Activated effector memory CD4-positive, alpha-beta T cell treated with anti-CD3 and anti-CD28 coated beads, Interleukin-2, amount 50 U/mL, for 16 hours (primary cell): ENCODE measurements at regions not wholly inside any gene's neighbourhood (a gene's known extent, or its start where the extent isn't known, plus 50 kb on each side); places are given as distances from the start of the nearest gene placed in this dataset.
"Not testable (repeated sequence)": the region's sequence is repeated elsewhere in the genome, so short reads cannot be mapped to it uniquely, and the experiment has no call there.

ENCODE experiments used
- DNase-seq: peaks from one replicate; pipeline ENCODE4 v3.0.0-alpha.2; 2020

DNA sequence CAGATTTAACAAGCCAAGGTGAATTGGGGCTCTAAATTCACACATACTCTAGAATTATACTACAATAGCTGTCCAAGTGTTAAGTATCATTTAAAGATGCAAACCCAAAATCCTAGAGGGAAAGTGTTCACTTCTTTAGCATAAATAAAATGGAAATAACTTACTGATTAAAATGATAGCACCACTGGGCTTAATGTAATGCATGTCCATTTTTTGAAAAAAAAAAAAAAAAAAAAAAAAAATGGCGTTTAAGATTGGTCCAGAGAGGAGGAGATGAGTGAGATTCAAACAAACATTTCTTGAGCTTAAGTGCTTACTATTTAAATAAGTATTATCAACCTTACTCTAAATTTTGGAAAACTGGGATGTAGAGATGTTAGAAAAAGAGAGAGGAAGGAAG lies 251.5 kb upstream of the CWC22 start:
- DNase-seq: no peak

GRCh38 chr2:180258041-180258537 lies 251.0 kb upstream of the CWC22 start:
- no peak for DNase-seq

GRCh38 chr2:180257247-180257646 lies 250.2 kb upstream of the CWC22 start:
- no peak for DNase-seq

- no peak for DNase-seq
Measured at GRCh38 chr2:180255981-180256380, 248.9 kb upstream of the CWC22 start.

DNA sequence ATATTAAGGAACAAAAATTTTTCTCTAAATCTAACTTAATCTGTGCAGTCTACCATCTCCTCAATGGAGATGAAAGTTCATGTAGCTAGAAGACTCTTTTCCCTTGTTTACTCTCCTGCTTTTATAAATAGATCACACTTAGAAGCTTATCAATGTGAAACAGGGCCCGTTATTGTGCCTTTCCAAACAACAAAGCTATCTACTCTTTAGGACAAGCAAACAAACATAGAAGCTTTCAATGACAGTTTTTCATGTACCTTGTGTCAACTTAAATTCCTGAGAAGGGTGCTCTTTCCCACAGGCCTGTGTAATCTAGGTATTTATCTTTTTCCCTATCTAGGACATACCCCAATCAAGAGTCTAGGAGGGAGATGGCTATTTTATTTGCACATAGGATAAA lies 247.8 kb upstream of the CWC22 start:
- no peak for DNase-seq

DNA sequence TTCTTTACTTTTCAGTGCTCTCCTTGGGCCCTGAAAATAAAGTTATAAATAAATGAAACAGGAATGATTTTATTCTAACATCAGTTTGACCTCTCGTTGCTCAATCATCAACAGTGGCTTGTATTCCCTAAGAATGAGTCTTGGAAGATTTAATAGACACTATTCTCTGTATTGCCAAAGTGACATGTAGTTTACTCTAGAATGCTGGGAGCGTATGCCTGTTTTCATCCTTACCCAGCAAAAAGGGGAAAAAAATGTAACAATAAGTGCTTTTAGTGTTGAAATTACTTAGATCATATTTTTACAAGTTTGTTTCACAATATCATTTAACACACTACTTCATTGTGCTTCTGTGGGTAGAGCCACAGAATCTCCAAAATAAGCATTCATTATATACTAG lies 240.6 kb upstream of the CWC22 start:
- DNase-seq: no peak

DNA sequence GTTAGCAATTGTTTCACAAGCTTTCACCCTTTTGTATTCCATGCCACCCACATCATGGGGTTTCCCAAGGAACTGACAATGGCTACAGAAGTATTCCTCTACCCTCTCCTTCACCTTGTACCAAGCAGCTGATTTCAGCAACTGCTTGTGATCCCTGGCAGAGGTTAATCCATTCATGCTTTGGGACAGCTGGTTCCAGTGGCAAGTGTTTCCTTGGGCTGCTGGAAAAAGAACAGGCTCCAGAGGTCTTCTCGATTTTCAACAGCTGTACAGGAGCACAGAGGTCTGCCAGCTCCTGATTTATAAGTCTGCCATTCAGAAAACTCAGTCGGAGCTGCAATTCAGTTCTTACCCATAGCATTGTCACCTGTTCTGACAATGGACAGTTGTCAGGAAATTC lies 239.2 kb upstream of the CWC22 start:
- DNase-seq: no peak

- DNase-seq: no peak
Measured at GRCh38 chr2:180240774-180241173, 233.7 kb upstream of the CWC22 start.

DNA sequence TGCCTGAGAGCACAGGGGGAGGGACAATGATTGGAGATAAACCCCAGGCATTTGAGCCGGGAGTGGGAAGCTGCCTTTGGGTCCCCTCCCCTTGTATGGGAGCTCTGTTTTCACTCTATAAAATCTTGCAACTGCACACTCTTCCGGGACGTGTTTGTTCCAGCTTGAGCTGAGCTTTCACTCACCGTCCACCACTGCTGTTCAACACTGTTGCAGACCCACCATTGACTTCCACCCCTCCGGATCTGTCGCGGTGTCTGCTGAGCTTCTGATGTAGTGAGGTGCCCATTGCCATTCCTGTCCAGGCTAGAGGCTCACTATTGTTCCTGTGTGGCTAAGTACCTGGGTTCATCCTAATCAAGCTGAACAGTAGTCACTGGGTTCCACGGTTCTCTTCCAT lies 231.6 kb upstream of the CWC22 start:
- DNase-seq: no peak

DNA sequence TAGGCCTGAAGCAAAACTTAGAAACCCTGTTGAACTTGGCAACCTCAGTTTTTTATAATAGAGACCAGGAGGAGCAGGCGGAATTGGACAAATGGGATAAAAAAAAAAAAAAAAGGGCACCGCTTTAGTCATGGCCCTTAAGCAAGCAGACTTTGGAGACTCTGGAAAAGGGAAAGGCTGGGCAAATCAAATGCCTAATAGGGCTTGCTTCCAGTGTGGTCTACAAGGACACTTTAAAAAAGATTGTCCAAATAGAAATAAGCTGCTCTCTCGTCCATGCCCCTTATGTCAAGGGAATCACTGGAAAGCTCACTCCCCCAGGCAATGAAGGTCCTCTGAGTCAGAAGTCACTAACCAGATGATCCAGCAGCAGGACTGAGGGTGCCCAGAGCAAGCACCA lies 229.0 kb upstream of the CWC22 start:
- DNase-seq: not testable (repeated sequence)

DNA sequence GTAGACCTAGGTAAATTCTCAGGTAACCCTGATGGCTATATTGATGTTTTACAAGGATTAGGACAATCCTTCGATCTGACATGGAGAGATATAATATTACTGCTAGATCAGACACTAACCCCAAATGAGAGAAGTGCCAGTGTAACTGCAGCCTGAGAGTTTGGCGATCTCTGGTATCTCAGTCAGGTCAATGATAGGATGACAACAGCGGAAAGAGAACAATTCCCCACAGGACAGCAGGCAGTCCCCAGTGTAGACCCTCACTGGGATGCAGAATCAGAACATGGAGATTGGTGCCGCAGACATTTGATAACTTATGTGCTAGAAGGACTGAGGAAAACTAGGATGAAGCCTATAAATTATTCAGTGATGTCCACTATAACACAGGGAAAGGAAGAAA lies 228.4 kb upstream of the CWC22 start:
- DNase-seq: not testable (repeated sequence)

DNA sequence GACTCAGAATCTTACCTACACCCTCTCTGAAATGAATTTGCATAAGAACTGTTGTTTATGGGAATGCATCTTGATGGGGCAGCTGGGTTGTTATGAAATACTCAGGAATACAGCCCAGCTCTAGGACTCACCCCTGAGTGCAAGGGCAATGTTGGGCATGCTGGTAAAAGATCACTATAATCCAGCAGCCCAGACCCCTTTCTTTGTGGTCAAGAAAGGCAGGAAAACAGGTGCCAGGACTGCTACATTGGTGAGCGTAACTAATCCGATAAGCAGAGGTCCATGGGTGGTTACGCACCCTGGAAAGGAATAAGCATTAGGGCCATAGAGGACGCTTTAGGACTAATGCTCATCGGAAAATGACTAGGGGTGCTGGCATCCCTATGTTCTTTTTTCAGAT lies 227.9 kb upstream of the CWC22 start:
- not testable (repeated sequence) for DNase-seq

GRCh38 chr2:180231015-180231414 lies 223.9 kb upstream of the CWC22 start:
- DNase-seq: no peak

DNA sequence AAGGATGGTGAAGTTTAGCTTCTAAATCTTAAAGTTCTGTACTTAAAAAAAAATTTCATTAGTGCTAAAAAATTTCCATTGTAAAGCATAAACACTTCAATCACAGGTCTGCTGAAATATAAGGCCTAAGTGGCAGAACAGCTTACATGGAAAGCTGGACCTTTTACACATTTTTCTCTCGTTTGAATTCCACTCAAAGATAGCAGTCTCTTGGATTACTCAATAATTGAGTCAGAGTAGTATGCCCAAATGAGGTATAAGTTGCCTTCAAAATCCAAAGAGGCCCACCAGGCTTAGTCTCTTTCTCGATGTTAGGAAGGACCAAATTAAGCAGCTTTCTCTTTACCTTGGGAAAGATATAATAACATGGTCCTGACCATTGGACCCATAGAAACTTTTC lies 220.4 kb upstream of the CWC22 start:
- no peak for DNase-seq

DNA sequence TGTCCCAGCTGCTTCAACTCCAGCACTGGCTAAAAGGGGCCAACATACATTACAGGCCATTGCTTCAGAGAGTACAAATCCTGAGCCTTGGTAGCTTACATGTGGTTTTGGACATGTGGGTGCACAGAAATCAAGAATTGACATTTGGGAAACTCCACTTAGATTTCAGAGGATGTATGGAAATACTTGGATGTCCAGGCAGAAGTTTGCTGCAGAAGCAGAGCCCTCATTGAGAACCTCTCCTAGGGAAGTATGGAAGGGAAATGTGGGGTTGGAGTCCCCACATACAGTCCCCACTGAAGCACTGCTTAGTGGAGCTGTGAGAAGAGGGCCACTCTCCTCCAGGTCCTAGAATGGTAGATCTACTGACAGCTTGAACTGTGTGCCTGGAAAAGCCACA lies 218.0 kb upstream of the CWC22 start:
- no peak for DNase-seq

- no peak for DNase-seq
Measured at GRCh38 chr2:180222644-180223043, 215.5 kb upstream of the CWC22 start.

DNA sequence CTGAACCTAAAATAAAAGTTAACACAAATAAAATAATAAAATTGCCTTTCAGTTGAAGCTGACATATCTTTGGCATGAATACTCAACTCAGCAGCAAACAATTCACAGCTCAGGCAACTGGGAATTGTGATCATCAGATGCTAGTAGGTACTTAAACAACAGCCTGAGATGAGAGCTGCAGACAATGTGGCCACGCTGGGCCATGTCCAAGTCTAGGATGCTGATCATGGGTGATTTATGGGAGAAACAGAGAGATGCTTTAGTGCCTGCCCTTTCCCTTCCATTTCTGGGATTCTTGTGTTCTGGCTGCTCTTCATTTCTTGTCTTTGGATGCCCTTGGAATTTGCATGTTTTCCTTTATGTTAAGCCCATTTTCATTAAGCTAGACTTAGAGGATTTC lies 212.4 kb upstream of the CWC22 start:
- DNase-seq: no peak

- DNase-seq: no peak
Measured at GRCh38 chr2:180208841-180209240, 201.7 kb upstream of the CWC22 start.

DNA sequence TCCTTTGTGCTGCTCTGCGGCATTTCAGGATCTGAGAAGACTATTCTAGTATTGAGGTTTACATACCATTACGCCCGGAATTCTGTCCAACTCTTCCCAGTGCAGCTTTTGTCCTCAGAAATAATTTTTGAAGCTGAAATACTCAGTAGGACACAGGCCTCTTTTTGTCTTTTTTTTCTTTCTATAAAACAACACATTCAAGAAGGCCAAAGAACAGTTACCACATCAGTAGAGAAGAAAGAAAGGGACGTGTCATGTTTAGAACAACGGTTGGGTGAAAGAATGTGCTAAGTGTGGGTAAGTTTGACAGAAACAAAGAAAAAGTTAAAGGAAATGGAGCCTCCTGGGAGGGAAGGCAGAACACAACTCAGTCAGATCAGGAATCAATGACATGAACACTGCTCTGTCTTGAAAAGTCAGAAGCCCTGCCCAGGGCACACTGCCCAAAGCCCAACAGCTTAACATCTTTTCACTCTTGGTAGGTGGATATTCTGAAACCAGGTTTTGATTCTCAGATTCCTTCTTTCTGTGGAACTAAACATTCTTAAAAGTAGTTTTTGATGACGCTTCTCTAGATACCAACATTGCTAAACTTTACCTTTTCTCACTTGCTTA lies 198.6 kb upstream of the CWC22 start:
- DNase-seq: no peak

- no peak for DNase-seq
Measured at GRCh38 chr2:180203972-180204371, 196.9 kb upstream of the CWC22 start.

GRCh38 chr2:180202467-180202951 lies 195.4 kb upstream of the CWC22 start:
- DNase-seq: no peak

DNA sequence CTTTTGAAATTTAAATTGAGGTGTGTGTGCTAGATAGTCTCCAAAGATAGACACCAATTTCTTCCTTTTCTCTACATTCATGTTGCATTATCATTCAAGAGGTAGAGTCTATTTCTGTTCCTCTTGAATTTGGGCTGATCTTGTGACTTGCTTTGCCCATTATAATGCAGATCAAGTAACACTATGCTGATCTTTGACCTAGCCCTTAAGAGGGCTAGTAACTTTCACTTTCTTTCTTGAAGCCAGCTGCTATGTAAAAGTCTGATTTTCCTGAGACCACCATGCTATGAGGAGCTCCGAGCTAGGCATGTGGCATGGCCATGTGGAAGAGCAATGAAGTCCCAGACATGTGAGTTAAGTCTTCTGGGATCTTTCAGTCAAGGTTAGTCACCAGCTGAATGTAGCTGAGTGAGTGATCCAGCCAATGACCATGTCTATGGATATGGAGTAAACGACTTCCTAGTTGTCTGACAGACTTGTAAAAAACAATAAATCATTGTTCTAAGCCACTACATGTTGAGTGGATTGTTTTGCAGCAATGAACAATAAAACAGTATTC lies 189.4 kb upstream of the CWC22 start:
- no peak for DNase-seq

GRCh38 chr2:180195847-180196246 lies 188.8 kb upstream of the CWC22 start:
- DNase-seq: no peak

- no peak for DNase-seq
Measured at GRCh38 chr2:180191432-180192124, 184.5 kb upstream of the CWC22 start.
